ENCODE measurements at regions not wholly inside any gene's neighbourhood (a gene's known extent, or its start where the extent isn't known, plus 50 kb on each side); places are given as distances from the start of the nearest gene placed in this dataset.

GRCh38 chr6:43837507-43837906 lies 67.5 kb downstream of the VEGFA start:
- Histone ChIP-seq H3K9me3 (ENCODE audit: control insufficient read depth, low read depth, low read length) (no peaks in the 10 kb centered on the region), H3K79me2 (ENCODE audit: insufficient read depth, low read length) (no peaks in the 10 kb centered on the region), H3K27me3 (ENCODE audit: insufficient read depth, low read length) (no peaks in the 10 kb centered on the region), H4K5ac (ENCODE audit: insufficient read length, low read depth, low read length) (no peak overlapping the region), H2BK20ac (ENCODE audit: low read depth, low read length, poor library complexity, severe bottlenecking) (no peak overlapping the region), H2AK5ac (ENCODE audit: insufficient read length, low read length) (no peak overlapping the region), H3K14ac (ENCODE audit: insufficient read depth, low read length) (no peak overlapping the region), H3K4ac (ENCODE audit: low read depth, low read length) (no peak overlapping the region), H3T11ph (ENCODE audit: low read length) (no peak overlapping the region), H2BK5ac (ENCODE audit: insufficient read length, low read length) (no peak overlapping the region), H2BK12ac (ENCODE audit: insufficient read length, low read depth, low read length) (no peak overlapping the region), H2AFZ (ENCODE audit: low read length) (no peak overlapping the region), H3K4me1 (ENCODE audit: insufficient read depth, low read length) (peaks cover 5% of the 10 kb centered on the region; the same call in 1 of the 2 replicates), H3K18ac (ENCODE audit: insufficient read length, low read depth, low read length) (no peak overlapping the region), H3K23me2 (ENCODE audit: insufficient read length, low read depth, low read length, poor library complexity, severe bottlenecking) (no peaks in the 10 kb centered on the region), H2BK120ac (ENCODE audit: low read depth, low read length, poor library complexity, severe bottlenecking) (no peak overlapping the region), H3K79me1 (ENCODE audit: insufficient read depth, low read depth, low read length, poor library complexity, severe bottlenecking) (no peaks in the 10 kb centered on the region), H4K91ac (ENCODE audit: insufficient read length, low read depth, low read length) (no peak overlapping the region), H4K20me1 (ENCODE audit: control insufficient read depth, insufficient read depth, insufficient read length) (no peaks in the 10 kb centered on the region), H3K4me2 (ENCODE audit: insufficient read depth, insufficient read length, low read length) (no peak overlapping the region), H3K23ac (ENCODE audit: insufficient read length, low read depth, low read length) (no peak overlapping the region), H3K56ac (ENCODE audit: insufficient read length, low read depth, low read length) (no peak overlapping the region), H3K9ac (ENCODE audit: extremely low read depth, insufficient read length, low read length) (no peak overlapping the region), H2BK15ac (ENCODE audit: low read depth, low read length) (no peak overlapping the region), H4K8ac (replicated peaks; ENCODE audit: insufficient read length, low read depth, low read length) (no peak overlapping the region), H3K27ac (ENCODE audit: insufficient read length, low read depth, low read length) (no peak overlapping the region)
- no peaks in the 10 kb centered on the region for H3K9me3 Mint-ChIP-seq
- no peaks in the 10 kb centered on the region for H3K27me3 Mint-ChIP-seq (ENCODE audit: low read depth)
- H3K27ac Mint-ChIP-seq: no peak overlapping the region; a peak in 1 of 7 replicates
- TF ChIP-seq CTCF (conservative IDR thresholded peaks at IDR 0.05): no peak
- peaks cover 11 to 31% of the 10 kb centered on the region in 2 experiments for H3K4me1 Mint-ChIP-seq
- no CpG with 5 or more reads among the region's 2 CpGs for WGBS (ENCODE audit: extremely low coverage, insufficient read length, low lambda C conversion rate)
- H3K36me3 Mint-ChIP-seq (ENCODE audit: insufficient read depth in 1 of 3, low read depth in 3 of 3): no peaks in the 10 kb centered on the region
- no peak overlapping the region for H3K4me3 Mint-ChIP-seq
- DNase-seq: no peak
